Stomach (tissue), 4 donors: ENCODE measurements at regions not wholly inside any gene's neighbourhood (a gene's known extent, or its start where the extent isn't known, plus 50 kb on each side); places are given as distances from the start of the nearest gene placed in this dataset.

Experiments used
- CTCF ChIP-seq, 7 experiments: fragments of 450-650 bp in 4 of 7; fragments of 200-600 bp in 3 of 7; sonication (generic) in 3 of 7; IDR thresholded peaks; one replicate each; pipeline ENCODE4 v1.5.1; 2016 to 2019; ENCODE audit warnings: antibody characterized with exemption in 7 of 7, control low read depth in 2 of 7, mild to moderate bottlenecking in 1 of 7
- EP300 ChIP-seq: sonication (generic); formaldehyde crosslinking; IDR thresholded peaks from one replicate; pipeline ENCODE4 v1.6.1; 2017; ENCODE audit warnings: antibody characterized with exemption
- POLR2A ChIP-seq, 4 donors: fragments of 450-650 bp; IDR thresholded peaks; one replicate each; pipeline ENCODE4 v1.6.1; 2016; ENCODE audit warnings: antibody characterized with exemption in 4 of 4, control low read depth in 2 of 4, mild to moderate bottlenecking in 1 of 4, moderate library complexity in 1 of 4
- POLR2AphosphoS5 ChIP-seq, 3 donors: sonication (generic); formaldehyde crosslinking; IDR thresholded peaks; one replicate each; pipeline ENCODE4 v1.6.1; 2016; ENCODE audit warnings: antibody characterized with exemption in 3 of 3

DNA sequence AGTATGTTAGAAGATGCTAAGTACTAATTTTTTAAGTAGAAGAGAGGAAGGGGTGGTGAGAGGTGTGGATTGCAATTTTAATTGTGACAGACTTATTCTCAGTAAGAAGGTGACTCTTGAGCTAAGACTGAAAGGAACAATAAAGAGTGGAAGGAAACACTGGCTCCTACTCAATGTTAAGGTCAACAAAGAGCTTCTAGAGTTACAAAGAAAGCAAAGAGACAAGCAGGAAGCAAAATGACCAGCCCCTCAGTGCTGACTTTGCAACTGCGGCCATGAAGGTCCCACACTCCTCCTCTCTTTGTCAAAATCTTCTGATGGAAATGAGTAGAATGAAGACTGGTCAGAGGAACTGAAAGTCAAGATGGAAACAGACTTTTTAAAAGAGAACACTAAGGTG is 79.9 kb upstream of the FOXI2 start:
- TF ChIP-seq CTCF (IDR thresholded peaks at IDR 0.05) (no peak), EP300 (no peak), POLR2A (IDR thresholded peaks at IDR 0.05) (no peak), POLR2AphosphoS5 (IDR thresholded peaks at IDR 0.05) (no peak)
